ENCODE measurements at regions not wholly inside any gene's neighbourhood (a gene's known extent, or its start where the extent isn't known, plus 50 kb on each side); places are given as distances from the start of the nearest gene placed in this dataset.

- TF ChIP-seq CTCF (IDR thresholded peaks at IDR 0.05) (no peak), POLR2A (IDR thresholded peaks at IDR 0.05) (no peak)
These were observed 1056.4 kb downstream of the NTRK3 start for GRCh38 chr15:87200149-87200548.
